ENCODE measurements at regions not wholly inside any gene's neighbourhood (a gene's known extent, or its start where the extent isn't known, plus 50 kb on each side); places are given as distances from the start of the nearest gene placed in this dataset.

DNA sequence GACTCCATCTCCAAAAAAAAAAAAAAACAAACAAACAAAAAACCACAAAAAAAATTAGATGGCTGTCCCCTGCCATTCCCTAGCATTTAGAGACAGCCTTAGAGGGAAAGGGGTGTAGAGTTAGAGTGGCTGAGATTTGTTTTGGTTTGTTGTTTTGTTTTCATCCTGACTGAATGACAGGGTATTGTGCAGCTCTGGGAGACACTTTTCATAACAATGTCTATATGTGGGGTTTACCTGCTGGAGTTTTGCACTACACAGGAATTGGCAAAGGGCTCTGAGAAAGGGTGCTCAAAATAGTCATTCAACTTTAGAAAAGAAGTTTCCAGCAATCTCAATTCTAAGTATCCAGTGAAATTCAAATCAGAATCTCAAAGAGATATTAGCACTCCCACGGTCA is 732.5 kb upstream of the CHAC2 start:
- H3K79me2 ChIP-seq (ENCODE audit: control insufficient read depth, insufficient read depth, low read length) = no peaks in the 10 kb centered on the region
- no peaks in the 10 kb centered on the region for H3K9me1 ChIP-seq (ENCODE audit: control insufficient read depth, extremely low read depth, insufficient read depth, low read length)
- FAIRE-seq = no peak
- no peak overlapping the region for H3K9ac ChIP-seq (ENCODE audit: control insufficient read depth, extremely low read depth, insufficient read depth, low read length)
- no peaks in the 10 kb centered on the region for H3K27me3 ChIP-seq (ENCODE audit: control insufficient read depth, extremely low read depth, insufficient read depth, low read length)
- no peak overlapping the region for H2AFZ ChIP-seq (ENCODE audit: control insufficient read depth, low read length)
- no peaks in the 10 kb centered on the region for H4K20me1 ChIP-seq (ENCODE audit: control insufficient read depth, extremely low read depth, insufficient read depth, low read length)
- TF ChIP-seq EZH2 (IDR thresholded peaks at IDR 0.05; ENCODE audit: low read length) (no peak), CTCF (optimal IDR thresholded peaks at IDR 0.05 in 1 of 3, IDR thresholded peaks at IDR 0.05 in 1 of 3, conservative IDR thresholded peaks at IDR 0.05 in 1 of 3; ENCODE audit: extremely low read depth in 1 of 3, insufficient read depth in 2 of 3, low read length in 3 of 3) (no peak)
- H3K36me3 ChIP-seq (ENCODE audit: control insufficient read depth in 2 of 2, extremely low read depth in 1 of 2, insufficient read depth in 2 of 2, low read length in 2 of 2) = no peaks in the 10 kb centered on the region
- no peak for DNase-seq (ENCODE audit: low read depth, low spot score)
- no peaks in the 10 kb centered on the region for H3K4me1 ChIP-seq (ENCODE audit: control insufficient read depth, extremely low read depth, insufficient read depth, low read length)
- H3K4me3 ChIP-seq (ENCODE audit: control insufficient read depth in 2 of 3, extremely low read depth in 1 of 3, insufficient read depth in 2 of 3, low read depth in 1 of 3, low read length in 3 of 3) = no peak overlapping the region
- H3K4me2 ChIP-seq (ENCODE audit: control insufficient read depth, extremely low read depth, insufficient read depth, low read depth, low read length) = no peak overlapping the region
- dilution Hi-C loops (cut with MboI; ENCODE audit: extremely low pct_ligation_motif_present, low sequenced_read_pairs) = no loop called here
- no peaks in the 10 kb centered on the region for H3K9me3 ChIP-seq (ENCODE audit: control insufficient read depth, low read depth, low read length)
- no peak overlapping the region for H3K27ac ChIP-seq (ENCODE audit: control insufficient read depth, insufficient read depth, low read length)

DNA sequence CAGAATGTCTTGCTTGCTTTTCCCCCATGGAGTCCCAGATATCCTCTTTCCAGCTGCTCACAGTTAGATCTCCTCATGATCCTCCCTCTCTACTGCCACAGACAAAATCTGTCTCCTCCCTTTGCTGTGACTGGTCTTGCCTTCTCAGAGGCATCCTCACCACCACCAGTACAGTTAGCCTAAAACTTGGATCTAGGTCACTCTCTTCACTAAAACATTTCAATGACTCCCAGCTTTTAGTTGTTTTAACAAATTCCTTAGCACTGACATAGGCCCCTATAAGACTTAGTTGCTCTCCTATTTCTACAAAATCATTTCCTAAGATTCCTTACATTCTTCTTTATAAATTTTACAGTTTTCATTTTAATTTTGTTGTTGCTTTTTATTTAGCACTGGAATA is 734.2 kb upstream of the CHAC2 start:
- DNase-seq (ENCODE audit: low read depth, low spot score) = no peak
- Histone ChIP-seq H3K27me3 (ENCODE audit: control insufficient read depth, extremely low read depth, insufficient read depth, low read length) (no peaks in the 10 kb centered on the region), H3K36me3 (ENCODE audit: control insufficient read depth in 2 of 2, extremely low read depth in 1 of 2, insufficient read depth in 2 of 2, low read length in 2 of 2) (no peaks in the 10 kb centered on the region), H4K20me1 (ENCODE audit: control insufficient read depth, extremely low read depth, insufficient read depth, low read length) (no peaks in the 10 kb centered on the region), H3K4me1 (ENCODE audit: control insufficient read depth, extremely low read depth, insufficient read depth, low read length) (no peaks in the 10 kb centered on the region), H3K9me3 (ENCODE audit: control insufficient read depth, low read depth, low read length) (no peaks in the 10 kb centered on the region), H3K27ac (ENCODE audit: control insufficient read depth, insufficient read depth, low read length) (no peak overlapping the region), H3K9me1 (ENCODE audit: control insufficient read depth, extremely low read depth, insufficient read depth, low read length) (no peaks in the 10 kb centered on the region), H2AFZ (ENCODE audit: control insufficient read depth, low read length) (no peak overlapping the region), H3K79me2 (ENCODE audit: control insufficient read depth, insufficient read depth, low read length) (no peaks in the 10 kb centered on the region), H3K9ac (ENCODE audit: control insufficient read depth, extremely low read depth, insufficient read depth, low read length) (no peak overlapping the region), H3K4me3 (ENCODE audit: control insufficient read depth in 2 of 3, extremely low read depth in 1 of 3, insufficient read depth in 2 of 3, low read depth in 1 of 3, low read length in 3 of 3) (no peak overlapping the region), H3K4me2 (ENCODE audit: control insufficient read depth, extremely low read depth, insufficient read depth, low read depth, low read length) (no peak overlapping the region)
- FAIRE-seq = no peak
- dilution Hi-C loops (cut with MboI; ENCODE audit: extremely low pct_ligation_motif_present, low sequenced_read_pairs) = no loop called here
- TF ChIP-seq EZH2 (IDR thresholded peaks at IDR 0.05; ENCODE audit: low read length) (no peak), CTCF (optimal IDR thresholded peaks at IDR 0.05 in 1 of 3, IDR thresholded peaks at IDR 0.05 in 1 of 3, conservative IDR thresholded peaks at IDR 0.05 in 1 of 3; ENCODE audit: extremely low read depth in 1 of 3, insufficient read depth in 2 of 3, low read length in 3 of 3) (no peak)
